Epidermal melanocyte (primary cell): ENCODE measurements at regions not wholly inside any gene's neighbourhood (a gene's known extent, or its start where the extent isn't known, plus 50 kb on each side); places are given as distances from the start of the nearest gene placed in this dataset.
"Not testable (repeated sequence)": the region's sequence is repeated elsewhere in the genome, so short reads cannot be mapped to it uniquely, and the experiment has no call there.

Source experiments
- DNase-seq: peaks from one replicate; pipeline ENCODE4 v3.0.0; 2011; ENCODE audit warnings: low spot score; ENCODE audit not compliant: insufficient read length

GRCh38 chr14:89661392-89661791, 244.4 kb upstream of the FOXN3 start:
- DNase-seq = no peak

- DNase-seq = not testable (repeated sequence)
Measured at GRCh38 chr14:89660625-89661233, 243.7 kb upstream of the FOXN3 start.

GRCh38 chr14:89660166-89660565, 243.1 kb upstream of the FOXN3 start:
- DNase-seq = peak; percentile 28

- no peak for DNase-seq
Measured at GRCh38 chr14:89658977-89659670, 242.1 kb upstream of the FOXN3 start.

DNA sequence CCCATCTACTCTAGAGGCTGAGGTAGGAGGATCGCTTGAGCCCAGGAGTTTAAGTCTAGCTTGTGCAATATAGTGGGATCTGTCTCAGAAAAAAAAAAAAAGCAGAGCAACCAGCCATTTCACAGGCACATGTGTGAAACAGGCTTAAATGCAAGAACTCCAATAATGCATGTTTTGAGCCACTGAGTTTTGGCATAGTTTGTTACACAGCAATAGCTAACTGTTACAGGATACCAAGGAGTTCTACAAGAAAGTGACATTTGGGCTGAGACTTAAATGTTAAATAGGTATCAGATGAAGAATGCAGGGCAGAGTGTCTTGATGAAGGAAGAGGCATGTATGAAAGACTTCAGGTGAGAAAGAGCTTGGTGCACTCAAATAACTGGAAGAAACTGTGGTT, 240.0 kb upstream of the FOXN3 start:
- no peak for DNase-seq

GRCh38 chr14:89654998-89655397, 238.0 kb upstream of the FOXN3 start:
- DNase-seq = no peak

DNA sequence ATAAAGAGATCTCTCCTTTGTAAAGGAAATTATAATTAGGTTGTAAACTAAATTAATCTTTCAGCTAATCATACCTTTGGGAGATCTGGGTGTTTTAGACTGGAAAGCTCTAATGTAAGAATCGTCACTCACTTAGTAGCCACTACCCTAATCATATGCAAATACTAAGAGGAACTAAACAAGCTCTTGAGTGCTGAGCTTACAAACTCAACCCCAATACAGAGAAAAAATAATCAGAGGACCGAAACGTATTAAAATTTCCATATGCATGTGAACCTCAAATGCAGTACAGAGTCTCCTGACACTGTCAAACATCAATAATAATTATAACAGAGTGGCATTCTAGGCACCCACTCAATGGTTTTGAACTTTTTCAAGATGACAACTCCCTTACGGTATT, 235.3 kb upstream of the FOXN3 start:
- DNase-seq = no peak

- DNase-seq = no peak
Measured at GRCh38 chr14:89651805-89652204, 234.8 kb upstream of the FOXN3 start.

DNA sequence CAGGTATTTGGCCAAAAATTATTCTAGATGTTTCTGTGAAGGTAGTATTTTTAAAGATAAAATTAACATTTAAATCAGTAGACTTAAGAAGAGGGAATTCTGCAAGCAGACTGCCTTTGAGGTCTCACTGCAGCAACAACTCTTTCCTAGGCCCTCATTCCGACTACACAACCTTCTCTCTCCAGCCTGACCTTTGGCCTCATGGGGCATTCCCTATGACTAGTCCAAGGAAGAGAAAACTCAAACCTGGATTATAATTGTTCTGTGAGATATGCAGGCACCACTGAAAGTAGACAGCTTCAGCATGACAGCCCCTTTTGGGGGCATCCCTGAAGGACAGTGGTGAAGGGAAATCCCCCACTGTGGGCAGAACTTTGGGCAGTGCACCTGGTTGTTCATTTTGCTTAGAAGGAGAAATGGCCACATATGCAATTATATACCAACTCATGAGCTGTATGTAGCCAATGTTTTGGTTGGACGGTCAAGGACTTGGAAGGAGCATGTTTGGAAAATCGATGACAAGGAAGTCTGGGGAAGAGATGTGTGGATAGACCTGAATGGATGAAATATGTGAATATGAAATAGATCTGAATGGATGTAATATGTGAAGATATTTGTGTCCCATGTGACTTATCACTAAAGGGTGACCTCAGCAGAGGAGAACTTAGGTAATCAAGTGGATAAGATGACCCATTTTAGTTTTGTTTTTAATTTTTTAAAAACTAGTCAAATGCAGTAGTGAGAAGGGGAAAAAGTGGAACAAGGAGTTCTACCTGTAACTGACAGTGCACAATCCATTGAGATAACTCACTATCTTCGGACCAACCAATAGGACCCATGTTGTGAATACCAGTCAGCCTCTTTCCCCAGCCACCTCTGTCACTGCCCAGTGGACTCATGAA, 233.3 kb upstream of the FOXN3 start:
- no peak for DNase-seq

DNA sequence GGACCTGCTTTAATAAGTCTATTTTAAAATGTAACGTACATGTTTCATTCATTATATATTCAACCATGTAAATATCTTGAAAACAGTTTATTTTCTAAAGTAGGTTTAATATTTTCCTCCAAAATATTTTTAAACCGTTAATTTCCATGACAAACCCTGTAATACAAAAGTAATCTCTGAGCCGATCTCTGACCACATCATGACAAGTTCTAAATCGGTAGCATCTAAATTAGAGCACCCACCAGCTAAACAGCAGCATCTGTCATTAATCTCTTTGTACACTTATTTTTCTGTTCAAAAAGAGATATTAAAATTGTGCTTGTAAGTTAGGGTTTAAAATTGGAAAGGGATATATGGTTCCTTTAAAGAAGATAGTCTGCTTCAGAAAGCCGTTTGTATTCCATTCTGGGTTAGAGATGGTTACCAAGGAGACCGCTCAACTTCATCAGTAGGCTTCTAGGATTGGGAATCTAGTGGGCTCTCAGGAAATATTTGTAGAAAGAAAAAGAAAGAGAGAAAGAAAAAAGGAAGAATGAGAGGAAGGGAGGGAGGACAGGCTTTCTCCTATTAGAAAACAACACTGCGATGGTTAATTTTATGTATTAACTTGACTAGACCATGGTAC, 232.5 kb upstream of the FOXN3 start:
- no peak for DNase-seq

DNA sequence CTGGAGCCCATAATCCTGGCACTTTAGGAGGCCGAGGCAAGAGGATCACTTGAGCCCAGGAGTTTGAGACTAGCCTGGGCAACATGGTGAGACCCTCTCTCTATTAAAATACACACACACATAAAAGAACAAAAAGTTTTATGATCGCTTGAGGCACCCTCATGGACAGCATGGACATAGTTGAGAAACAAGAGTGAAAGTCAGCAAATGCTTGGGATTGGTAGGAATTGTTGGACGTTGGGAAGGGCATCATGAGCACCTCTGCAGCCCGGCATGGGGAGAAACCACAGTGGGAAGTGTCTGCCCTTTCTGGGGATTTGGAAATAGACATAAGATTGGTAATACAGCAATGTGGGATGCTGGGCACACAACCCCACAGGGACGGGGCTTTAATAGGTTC, 231.9 kb upstream of the FOXN3 start:
- no peak for DNase-seq

DNA sequence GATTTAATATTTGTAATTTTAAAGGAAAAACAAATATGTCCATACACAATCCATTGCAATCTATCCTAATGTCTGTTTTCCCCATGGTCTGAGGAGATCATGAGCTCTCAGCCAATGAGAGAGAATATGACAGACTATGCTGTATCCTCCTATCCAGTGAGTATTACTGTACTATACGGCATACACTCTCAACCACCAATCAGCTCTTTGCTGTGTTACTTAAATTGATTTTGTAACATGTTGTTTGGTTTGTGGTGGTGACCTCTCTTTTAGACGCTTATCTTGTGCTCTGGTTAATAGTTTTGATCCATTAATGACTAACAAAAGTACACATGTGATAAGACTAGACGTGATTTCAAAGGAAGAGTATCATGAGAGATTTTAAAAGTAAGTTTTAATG, 231.5 kb upstream of the FOXN3 start:
- no peak for DNase-seq

DNA sequence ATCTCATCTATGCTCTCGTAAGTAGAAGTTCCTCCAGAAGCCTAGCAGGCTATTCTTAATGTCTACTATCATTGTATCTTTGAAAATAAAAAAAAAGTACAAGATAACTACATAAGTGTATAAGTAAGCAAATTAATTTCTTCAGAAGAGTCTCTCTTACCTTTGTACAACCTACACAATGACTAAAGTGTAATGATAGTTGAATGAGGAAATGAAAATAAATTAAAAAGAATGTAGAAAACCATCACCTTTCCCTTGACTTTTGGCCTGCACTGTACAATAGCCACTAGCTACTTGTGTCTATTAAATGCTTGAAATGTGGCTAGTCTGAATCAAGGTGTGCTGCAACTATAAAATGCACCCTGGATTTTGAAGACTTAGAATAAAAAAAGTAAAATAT, 229.9 kb upstream of the FOXN3 start:
- DNase-seq = no peak

DNA sequence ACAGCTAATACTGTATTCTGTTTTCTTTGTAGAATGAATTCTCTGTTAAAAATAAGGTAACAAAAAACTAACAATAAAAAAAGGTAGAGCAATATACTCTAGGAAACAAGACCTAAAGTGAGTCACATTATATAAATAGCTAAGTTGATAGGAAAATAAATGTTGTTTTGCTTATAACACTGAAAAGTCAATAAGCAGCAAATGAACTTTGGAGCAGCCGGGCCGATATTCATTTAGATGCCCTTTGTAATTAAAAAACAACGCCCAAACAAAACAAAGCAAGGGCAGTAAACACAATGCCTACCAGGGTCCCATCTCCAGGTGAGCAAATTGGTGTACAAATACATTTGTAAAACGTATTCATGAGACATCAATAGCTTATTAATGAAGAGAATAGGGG, 227.6 kb upstream of the FOXN3 start:
- DNase-seq = no peak

- no peak for DNase-seq
Measured at GRCh38 chr14:89641495-89642175, 224.6 kb upstream of the FOXN3 start.

- DNase-seq = no peak
Measured at GRCh38 chr14:89640141-89640540, 223.1 kb upstream of the FOXN3 start.

GRCh38 chr14:89639687-89640086, 222.7 kb upstream of the FOXN3 start:
- DNase-seq = no peak

DNA sequence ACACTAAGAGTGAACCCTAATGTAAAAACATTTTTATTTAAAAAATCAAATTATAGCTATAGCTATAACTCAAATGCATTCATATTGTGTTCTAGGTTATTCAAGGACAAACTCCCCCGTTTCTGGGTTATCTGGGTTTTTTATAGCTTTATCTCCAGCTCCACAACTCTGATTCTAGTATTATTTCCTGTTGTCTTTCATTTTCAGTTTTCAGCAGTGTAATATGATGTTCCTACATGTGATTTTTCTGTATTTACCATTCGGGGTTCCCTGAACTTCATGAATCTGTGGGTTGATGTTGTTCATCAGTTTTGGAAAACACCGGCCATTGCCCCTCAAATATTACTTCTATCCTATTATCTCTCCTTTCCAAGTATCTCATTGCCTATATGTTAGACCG, 221.9 kb upstream of the FOXN3 start:
- no peak for DNase-seq

DNA sequence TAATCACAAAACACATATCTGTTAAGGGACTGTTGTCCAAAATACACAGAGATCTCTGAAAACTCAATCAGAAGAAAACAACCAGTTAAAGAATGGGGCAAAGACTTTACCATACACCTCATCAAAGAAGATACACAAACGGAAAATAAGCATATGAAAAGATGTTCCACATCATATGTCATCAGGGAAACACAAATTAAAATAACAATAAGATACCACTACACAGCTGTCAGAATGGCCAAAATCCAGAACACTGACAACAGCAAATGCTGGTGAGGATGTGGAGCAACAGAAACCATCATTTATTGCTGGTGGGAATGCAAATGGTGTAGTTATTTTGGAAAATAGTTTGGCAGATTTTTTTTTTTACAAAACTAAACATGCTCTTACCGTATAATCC, 220.5 kb upstream of the FOXN3 start:
- DNase-seq = no peak

DNA sequence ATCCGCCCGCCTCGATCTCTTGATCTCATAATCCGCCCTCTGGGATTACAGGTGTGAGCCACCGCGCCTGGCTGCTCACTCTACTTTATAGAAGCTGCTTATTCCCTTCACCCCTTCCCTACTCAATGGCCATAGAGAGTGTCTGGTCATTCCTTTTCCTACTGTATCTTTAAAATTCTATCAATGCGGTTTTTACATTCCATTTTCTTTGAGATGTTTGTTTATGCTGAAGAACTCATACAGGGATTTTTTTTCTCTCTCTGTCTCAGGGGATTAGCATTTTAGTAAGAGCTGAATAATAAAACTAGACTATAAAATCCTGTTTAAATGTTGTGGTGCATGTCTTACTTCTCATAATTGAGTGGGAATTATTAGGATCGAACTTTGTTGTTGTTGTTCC, 218.6 kb upstream of the FOXN3 start:
- no peak for DNase-seq

GRCh38 chr14:89634037-89634436, 217.0 kb upstream of the FOXN3 start:
- no peak for DNase-seq
